Ishikawa (cell line): ENCODE measurements at regions not wholly inside any gene's neighbourhood (a gene's known extent, or its start where the extent isn't known, plus 50 kb on each side); places are given as distances from the start of the nearest gene placed in this dataset.

Source experiments
- CREB1 ChIP-seq: IDR thresholded peaks from 2 replicates; pipeline ENCODE4 v1.6.1; 2012; ENCODE audit warnings: low read depth
- EP300 ChIP-seq: IDR thresholded peaks from 2 replicates; pipeline ENCODE4 v1.6.1; 2012; ENCODE audit warnings: borderline replicate concordance
- TAF1 ChIP-seq: IDR thresholded peaks from 2 replicates; pipeline ENCODE4 v1.6.1; 2012; ENCODE audit warnings: low read depth, mild to moderate bottlenecking
- USF1 ChIP-seq: IDR thresholded peaks from 2 replicates; pipeline ENCODE4 v1.6.1; 2012
- YY1 ChIP-seq: IDR thresholded peaks from 2 replicates; pipeline ENCODE4 v1.6.1; 2012; ENCODE audit warnings: low read depth
- TF ChIP-seq, protein P1 (sequence below): IDR thresholded peaks from 2 replicates; pipeline ENCODE4 v1.6.1; 2012; ENCODE audit warnings: low read depth, mild to moderate bottlenecking
- TF ChIP-seq, protein P2 (sequence below): IDR thresholded peaks from 2 replicates; pipeline ENCODE4 v1.6.1; 2012

GRCh38 chr6:170135461-170135820 lies 155.4 kb downstream of the DLL1 start:
- TF ChIP-seq, protein P1, sequence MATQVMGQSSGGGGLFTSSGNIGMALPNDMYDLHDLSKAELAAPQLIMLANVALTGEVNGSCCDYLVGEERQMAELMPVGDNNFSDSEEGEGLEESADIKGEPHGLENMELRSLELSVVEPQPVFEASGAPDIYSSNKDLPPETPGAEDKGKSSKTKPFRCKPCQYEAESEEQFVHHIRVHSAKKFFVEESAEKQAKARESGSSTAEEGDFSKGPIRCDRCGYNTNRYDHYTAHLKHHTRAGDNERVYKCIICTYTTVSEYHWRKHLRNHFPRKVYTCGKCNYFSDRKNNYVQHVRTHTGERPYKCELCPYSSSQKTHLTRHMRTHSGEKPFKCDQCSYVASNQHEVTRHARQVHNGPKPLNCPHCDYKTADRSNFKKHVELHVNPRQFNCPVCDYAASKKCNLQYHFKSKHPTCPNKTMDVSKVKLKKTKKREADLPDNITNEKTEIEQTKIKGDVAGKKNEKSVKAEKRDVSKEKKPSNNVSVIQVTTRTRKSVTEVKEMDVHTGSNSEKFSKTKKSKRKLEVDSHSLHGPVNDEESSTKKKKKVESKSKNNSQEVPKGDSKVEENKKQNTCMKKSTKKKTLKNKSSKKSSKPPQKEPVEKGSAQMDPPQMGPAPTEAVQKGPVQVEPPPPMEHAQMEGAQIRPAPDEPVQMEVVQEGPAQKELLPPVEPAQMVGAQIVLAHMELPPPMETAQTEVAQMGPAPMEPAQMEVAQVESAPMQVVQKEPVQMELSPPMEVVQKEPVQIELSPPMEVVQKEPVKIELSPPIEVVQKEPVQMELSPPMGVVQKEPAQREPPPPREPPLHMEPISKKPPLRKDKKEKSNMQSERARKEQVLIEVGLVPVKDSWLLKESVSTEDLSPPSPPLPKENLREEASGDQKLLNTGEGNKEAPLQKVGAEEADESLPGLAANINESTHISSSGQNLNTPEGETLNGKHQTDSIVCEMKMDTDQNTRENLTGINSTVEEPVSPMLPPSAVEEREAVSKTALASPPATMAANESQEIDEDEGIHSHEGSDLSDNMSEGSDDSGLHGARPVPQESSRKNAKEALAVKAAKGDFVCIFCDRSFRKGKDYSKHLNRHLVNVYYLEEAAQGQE = no peak
- TF ChIP-seq CREB1 (no peak), EP300 (no peak), USF1 (no peak), TAF1 (no peak), YY1 (no peak)
- TF ChIP-seq, protein P2, sequence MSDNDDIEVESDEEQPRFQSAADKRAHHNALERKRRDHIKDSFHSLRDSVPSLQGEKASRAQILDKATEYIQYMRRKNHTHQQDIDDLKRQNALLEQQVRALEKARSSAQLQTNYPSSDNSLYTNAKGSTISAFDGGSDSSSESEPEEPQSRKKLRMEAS = no peak
